ENCODE measurements at regions not wholly inside any gene's neighbourhood (a gene's known extent, or its start where the extent isn't known, plus 50 kb on each side); places are given as distances from the start of the nearest gene placed in this dataset.

- no peak overlapping the region for H3K4me3 ChIP-seq
- no peak overlapping the region for H3K27ac ChIP-seq
- intact Hi-C loops (cut with DNase I; ENCODE audit: low total_unique reads), result no loop called here
- no peaks in the 10 kb centered on the region for H3K36me3 ChIP-seq
- no peaks in the 10 kb centered on the region for H3K27me3 ChIP-seq
- DNase-seq, result no peak
- no peaks in the 10 kb centered on the region for H3K9me3 ChIP-seq
- TF ChIP-seq CTCF (IDR thresholded peaks at IDR 0.05), result no peak
- no peak for TF ChIP-seq POLR2A (IDR thresholded peaks at IDR 0.05)
- H3K4me1 ChIP-seq, result no peaks in the 10 kb centered on the region
Measured at GRCh38 chr13:106033659-106034058, 501.8 kb downstream of the EFNB2 start.

GRCh38 chr13:106032441-106032840 lies 503.0 kb downstream of the EFNB2 start:
- Histone ChIP-seq H3K27ac (no peak overlapping the region), H3K9me3 (no peaks in the 10 kb centered on the region), H3K4me3 (no peak overlapping the region), H3K4me1 (no peaks in the 10 kb centered on the region), H3K36me3 (no peaks in the 10 kb centered on the region), H3K27me3 (no peaks in the 10 kb centered on the region)
- TF ChIP-seq POLR2A (IDR thresholded peaks at IDR 0.05), result no peak
- TF ChIP-seq CTCF (IDR thresholded peaks at IDR 0.05), result no peak
- DNase-seq, result no peak
- intact Hi-C loops (cut with DNase I; ENCODE audit: low total_unique reads), result no loop called here

- TF ChIP-seq CTCF (IDR thresholded peaks at IDR 0.05), result no peak
- no peak for TF ChIP-seq POLR2A (IDR thresholded peaks at IDR 0.05)
- no peak overlapping the region for H3K4me3 ChIP-seq
- no peaks in the 10 kb centered on the region for H3K36me3 ChIP-seq
- H3K4me1 ChIP-seq, result no peaks in the 10 kb centered on the region
- no peaks in the 10 kb centered on the region for H3K27me3 ChIP-seq
- H3K27ac ChIP-seq, result no peak overlapping the region
- H3K9me3 ChIP-seq, result no peaks in the 10 kb centered on the region
- no peak for DNase-seq
- intact Hi-C loops (cut with DNase I; ENCODE audit: low total_unique reads), result no loop called here
Measured at GRCh38 chr13:106029676-106030290, 505.7 kb downstream of the EFNB2 start.

- H3K4me3 ChIP-seq, result no peak overlapping the region
Measured at GRCh38 chr13:106028911-106029310, 506.6 kb downstream of the EFNB2 start.

GRCh38 chr13:106011600-106011999 lies 523.9 kb downstream of the EFNB2 start:
- Histone ChIP-seq H3K9me3 (no peaks in the 10 kb centered on the region), H3K27ac (no peak overlapping the region), H3K4me3 (no peak overlapping the region), H3K4me1 (no peaks in the 10 kb centered on the region), H3K27me3 (no peaks in the 10 kb centered on the region), H3K36me3 (no peaks in the 10 kb centered on the region)
- intact Hi-C loops (cut with DNase I; ENCODE audit: low total_unique reads), result no loop called here
- TF ChIP-seq POLR2A (IDR thresholded peaks at IDR 0.05) (no peak), CTCF (IDR thresholded peaks at IDR 0.05) (no peak)
- DNase-seq, result no peak

More at GRCh38 chr13:106028911-106029310, 506.6 kb downstream of the EFNB2 start:
- no peaks in the 10 kb centered on the region for H3K9me3 ChIP-seq
- H3K27me3 ChIP-seq, result no peaks in the 10 kb centered on the region
- H3K4me1 ChIP-seq, result no peaks in the 10 kb centered on the region
- intact Hi-C loops (cut with DNase I; ENCODE audit: low total_unique reads), result no loop called here
- no peak for DNase-seq
- H3K36me3 ChIP-seq, result no peaks in the 10 kb centered on the region
- no peak overlapping the region for H3K27ac ChIP-seq
- TF ChIP-seq POLR2A (IDR thresholded peaks at IDR 0.05), result no peak
- TF ChIP-seq CTCF (IDR thresholded peaks at IDR 0.05), result no peak
